ENCODE measurements at regions not wholly inside any gene's neighbourhood (a gene's known extent, or its start where the extent isn't known, plus 50 kb on each side); places are given as distances from the start of the nearest gene placed in this dataset.

DNA sequence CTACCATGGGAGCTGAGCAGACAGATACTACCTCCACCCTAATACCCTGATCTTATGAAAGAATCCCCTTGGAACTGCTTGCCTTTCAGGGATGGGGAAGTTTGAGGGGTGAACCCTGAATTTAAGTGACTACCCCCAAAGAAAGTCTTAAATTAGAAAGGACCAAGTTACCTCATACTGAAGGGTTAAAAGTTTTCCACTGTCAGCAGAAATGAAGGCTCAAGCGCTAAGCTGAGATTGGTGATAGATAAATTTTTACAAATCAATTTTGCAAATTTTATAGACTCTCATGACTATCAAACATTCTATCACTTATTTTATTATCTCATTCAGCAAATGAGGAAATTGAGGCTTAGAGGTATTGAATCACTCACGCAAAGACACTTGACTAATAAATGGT lies 233.2 kb upstream of the THSD7B start:
- TF ChIP-seq, protein P1, sequence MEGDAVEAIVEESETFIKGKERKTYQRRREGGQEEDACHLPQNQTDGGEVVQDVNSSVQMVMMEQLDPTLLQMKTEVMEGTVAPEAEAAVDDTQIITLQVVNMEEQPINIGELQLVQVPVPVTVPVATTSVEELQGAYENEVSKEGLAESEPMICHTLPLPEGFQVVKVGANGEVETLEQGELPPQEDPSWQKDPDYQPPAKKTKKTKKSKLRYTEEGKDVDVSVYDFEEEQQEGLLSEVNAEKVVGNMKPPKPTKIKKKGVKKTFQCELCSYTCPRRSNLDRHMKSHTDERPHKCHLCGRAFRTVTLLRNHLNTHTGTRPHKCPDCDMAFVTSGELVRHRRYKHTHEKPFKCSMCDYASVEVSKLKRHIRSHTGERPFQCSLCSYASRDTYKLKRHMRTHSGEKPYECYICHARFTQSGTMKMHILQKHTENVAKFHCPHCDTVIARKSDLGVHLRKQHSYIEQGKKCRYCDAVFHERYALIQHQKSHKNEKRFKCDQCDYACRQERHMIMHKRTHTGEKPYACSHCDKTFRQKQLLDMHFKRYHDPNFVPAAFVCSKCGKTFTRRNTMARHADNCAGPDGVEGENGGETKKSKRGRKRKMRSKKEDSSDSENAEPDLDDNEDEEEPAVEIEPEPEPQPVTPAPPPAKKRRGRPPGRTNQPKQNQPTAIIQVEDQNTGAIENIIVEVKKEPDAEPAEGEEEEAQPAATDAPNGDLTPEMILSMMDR (IDR thresholded peaks at IDR 0.05), result no peak
- TF ChIP-seq POLR2AphosphoS5 (IDR thresholded peaks at IDR 0.05), result no peak
